Activated gamma-delta T cell treated with anti-CD3 and anti-CD28 coated beads, Interleukin-2, amount 50 U/mL, for 16 hours (primary cell): ENCODE measurements at regions not wholly inside any gene's neighbourhood (a gene's known extent, or its start where the extent isn't known, plus 50 kb on each side); places are given as distances from the start of the nearest gene placed in this dataset.
"Not testable (repeated sequence)": the region's sequence is repeated elsewhere in the genome, so short reads cannot be mapped to it uniquely, and the experiment has no call there.

ENCODE experiments used
- DNase-seq: peaks from one replicate; pipeline ENCODE4 v3.0.0-alpha.2; 2020; ENCODE audit warnings: low read depth

DNA sequence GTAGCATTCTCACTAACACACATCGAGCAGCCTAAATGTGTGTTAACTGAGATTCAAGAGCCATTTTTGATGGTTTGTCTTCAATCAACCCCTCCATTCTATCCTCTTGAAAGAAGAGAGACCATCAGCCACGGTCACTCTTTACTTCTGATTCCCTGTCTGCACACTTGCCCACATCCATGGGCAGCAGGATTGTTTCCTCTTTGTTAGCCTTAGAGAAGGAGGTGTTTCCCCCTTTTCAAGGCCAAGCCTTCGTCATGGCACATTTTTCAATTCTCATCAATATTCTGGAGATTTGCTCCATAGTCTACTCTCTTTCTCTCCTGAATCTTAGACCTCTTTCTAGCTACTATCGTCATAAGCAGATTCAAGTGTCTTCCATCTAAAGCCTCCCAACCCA, 522.4 kb upstream of the NAALADL2 start:
- DNase-seq, result no peak

- DNase-seq, result no peak
Measured at GRCh38 chr3:174337227-174337626, 521.9 kb upstream of the NAALADL2 start.

- DNase-seq, result no peak
Measured at GRCh38 chr3:174340624-174341587, 518.2 kb upstream of the NAALADL2 start.

DNA sequence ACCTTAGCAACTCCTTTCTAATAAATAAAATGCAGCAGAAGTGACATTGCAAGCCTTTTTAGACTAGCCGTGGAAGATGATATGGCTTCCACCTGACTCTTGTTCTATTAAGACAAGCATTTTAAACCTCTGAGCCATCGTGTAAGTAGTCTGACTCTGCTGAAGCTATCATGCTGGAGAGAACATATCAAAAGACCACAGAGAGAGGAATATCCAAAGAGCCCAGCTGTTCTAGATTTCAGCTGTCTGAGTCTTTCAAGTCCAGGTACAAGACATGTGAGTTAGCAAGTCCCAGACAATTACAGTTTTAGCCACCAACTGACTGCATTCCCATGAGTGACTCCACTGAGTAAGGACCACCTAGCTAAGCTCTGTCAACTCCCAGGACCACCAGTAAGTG, 517.0 kb upstream of the NAALADL2 start:
- DNase-seq, result no peak

DNA sequence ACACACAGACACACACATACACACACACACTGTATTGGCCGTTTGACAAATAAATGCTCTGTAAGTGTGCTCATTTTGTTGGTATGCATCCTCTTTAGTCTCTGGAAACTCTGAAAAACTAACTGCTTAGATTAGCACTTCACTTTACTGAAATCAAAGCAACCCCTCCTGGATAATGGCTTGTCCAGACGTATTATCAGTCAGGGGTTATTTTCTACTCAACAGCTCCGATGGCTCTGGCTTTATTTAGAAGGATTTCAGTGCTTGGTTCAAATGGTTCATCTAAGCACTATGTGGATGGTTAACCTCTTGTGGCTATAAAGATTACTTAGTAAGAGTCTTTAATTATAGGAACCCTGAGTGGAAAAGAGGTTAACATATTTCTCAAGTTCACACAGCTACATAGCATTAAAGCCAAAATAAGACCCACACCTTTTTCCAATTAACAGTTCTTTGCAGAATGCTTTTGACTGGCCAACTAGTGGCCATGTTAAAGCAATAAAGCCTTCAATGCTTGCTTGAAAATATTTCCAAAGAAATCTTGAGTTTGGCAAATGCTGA, 516.1 kb upstream of the NAALADL2 start:
- no peak for DNase-seq

GRCh38 chr3:174346141-174346540, 513.0 kb upstream of the NAALADL2 start:
- no peak for DNase-seq

- no peak for DNase-seq
Measured at GRCh38 chr3:174346571-174346970, 512.6 kb upstream of the NAALADL2 start.

- DNase-seq, result no peak
Measured at GRCh38 chr3:174347474-174348138, 511.5 kb upstream of the NAALADL2 start.

DNA sequence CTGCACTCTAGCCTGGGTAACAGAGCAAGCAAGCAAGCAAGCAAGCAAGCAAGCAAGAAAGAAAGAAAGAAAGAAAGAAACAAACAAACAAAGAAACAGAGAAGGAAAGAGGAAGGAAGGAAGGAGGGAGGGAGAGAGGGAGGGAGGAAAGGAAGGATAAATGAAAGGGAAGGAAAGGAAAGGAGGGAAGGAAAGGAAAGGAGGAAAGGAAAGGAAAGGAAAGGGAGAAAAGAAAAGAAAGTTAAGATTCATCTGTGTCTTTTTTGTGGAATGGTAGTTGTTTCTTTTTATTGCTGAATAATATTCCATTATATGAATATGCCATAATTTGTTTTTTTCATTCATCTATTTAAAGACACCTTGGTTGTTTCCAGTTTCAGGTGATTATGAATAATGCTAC, 506.9 kb upstream of the NAALADL2 start:
- no peak for DNase-seq

DNA sequence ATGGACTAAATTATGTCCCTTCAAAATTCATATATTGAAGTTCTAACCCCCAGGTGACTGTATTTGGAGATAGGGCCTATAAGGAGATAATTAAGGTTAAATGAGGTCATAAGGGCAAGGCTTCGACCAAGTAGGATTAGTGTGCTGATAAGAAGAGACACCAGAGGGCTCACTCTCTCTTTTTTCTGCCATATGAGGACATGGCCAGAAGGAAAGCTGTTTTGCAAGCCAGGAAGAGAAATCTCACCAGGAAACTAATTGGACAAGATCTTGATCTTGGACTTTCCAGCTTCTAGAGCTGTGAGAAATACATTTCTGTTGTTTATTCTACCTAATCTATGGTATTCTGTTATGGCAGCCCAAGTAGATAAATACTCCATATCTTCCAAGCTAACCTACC, 503.6 kb upstream of the NAALADL2 start:
- DNase-seq, result no peak

DNA sequence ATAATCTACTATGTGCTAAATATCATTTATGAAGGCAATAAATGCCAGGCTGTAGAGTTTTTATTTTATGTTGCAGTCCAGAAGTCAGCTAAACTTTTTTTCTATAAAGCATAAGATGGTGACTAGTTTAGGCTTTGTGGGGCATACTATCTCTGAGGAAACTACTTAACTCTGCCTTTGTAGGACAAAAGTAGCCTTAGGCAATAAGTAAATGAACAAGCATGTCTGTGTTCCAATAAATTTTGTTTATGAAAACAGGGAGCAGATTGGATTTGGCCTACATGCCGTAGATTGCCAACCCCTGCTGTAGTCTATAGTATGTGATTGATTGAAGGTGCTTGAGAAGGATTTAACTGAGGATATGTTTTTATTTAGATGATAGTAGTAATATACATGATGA, 502.5 kb upstream of the NAALADL2 start:
- no peak for DNase-seq

- no peak for DNase-seq
Measured at GRCh38 chr3:174358252-174358651, 500.9 kb upstream of the NAALADL2 start.

DNA sequence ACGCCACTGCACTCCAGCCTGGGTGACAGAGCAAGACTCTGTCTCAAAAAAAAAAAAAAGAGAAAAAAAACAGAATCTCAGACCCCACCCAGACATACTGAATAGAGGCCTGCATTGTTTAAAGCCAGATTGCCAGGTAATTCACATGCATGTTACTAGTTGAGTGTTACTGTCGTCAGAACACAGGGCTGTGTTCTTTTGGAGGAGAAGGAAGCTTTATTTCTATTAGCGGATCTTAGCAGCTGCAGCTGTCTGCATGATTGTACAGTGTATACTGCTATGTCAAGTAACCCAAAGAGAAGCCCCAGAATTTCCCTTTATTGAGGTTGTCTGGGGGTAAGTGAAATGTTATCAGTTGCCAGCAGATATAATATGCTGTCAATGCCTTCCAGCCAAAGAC, 496.6 kb upstream of the NAALADL2 start:
- no peak for DNase-seq

GRCh38 chr3:174363256-174363655, 495.9 kb upstream of the NAALADL2 start:
- no peak for DNase-seq

DNA sequence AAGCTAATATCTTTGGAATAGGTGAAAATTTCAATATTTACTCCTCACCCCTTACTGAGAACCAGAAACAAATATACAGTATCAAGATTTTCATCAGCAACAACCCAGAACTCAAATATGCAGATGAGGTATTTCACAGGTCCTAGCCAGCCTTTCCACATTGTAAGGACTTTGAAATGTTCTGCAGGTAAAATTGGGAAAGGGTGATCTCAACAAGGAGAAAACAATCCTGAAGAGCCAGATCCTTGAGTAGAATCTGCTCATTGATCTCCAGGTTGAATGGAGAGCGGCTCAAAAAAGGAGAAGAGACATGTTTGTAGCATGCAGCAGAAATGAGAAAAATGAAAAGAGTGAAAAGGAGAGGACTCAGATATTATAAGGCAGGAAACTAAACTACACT, 493.3 kb upstream of the NAALADL2 start:
- no peak for DNase-seq

- DNase-seq, result not testable (repeated sequence)
Measured at GRCh38 chr3:174366904-174367303, 492.2 kb upstream of the NAALADL2 start.

- DNase-seq, result no peak
Measured at GRCh38 chr3:174376346-174376745, 482.8 kb upstream of the NAALADL2 start.

- DNase-seq, result no peak
Measured at GRCh38 chr3:174377096-174377495, 482.0 kb upstream of the NAALADL2 start.

DNA sequence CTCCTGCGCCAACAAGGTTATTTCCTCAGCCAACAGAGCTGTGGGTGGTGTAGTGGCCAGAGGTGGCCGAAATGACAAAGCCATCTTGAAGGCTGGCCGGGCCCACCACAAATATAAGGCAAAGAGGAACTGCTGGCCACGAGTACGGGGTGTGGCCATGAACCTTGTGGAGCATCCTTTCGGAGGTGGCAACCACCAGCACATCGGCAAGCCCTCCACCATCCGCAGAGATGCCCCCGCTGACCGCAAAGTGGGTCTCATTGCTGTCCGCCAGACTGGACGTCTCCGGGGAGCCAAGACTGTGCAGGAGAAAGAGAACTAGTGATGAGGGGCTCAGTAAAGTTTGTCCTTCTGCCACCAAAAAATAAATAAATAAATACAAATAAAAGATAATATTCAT, 481.4 kb upstream of the NAALADL2 start:
- DNase-seq, result no peak

DNA sequence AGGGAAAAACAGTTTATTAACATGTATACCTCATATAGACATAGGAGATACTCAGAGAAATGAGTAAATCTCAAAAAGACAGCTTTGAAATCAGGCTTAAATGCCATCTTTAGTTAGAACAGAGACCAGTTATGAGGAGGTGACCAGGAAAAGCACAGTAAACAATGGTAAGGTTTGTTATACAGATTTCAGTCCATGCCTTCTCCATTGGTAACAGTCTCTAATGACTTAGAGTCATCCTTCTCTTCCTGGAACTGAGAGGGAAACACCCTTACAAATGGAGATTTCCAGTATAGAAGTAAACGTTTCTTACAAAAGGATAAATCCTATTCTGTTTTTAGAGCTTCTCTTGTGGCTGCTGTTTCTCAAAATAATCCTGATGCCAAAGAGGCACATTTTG, 476.3 kb upstream of the NAALADL2 start:
- DNase-seq, result no peak

DNA sequence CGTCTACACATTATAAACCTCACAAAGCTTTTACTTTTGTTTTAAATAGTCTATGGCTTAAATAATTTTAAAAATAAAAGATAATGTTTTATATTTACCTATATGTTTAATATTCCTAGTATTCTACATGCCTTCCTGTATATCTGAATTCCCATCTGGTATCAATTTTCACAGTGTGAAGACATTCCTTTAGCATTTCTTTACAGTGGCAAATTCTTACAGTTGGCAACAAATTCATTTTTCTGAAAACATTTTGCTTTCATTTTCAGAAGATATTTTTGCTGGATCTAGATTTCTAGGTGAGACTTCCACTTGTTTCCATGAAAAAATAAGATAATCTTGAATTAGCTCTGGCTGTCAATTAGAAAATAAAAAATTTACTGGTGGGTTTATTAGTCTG, 471.4 kb upstream of the NAALADL2 start:
- DNase-seq, result no peak

GRCh38 chr3:174397848-174398247, 461.3 kb upstream of the NAALADL2 start:
- no peak for DNase-seq

DNA sequence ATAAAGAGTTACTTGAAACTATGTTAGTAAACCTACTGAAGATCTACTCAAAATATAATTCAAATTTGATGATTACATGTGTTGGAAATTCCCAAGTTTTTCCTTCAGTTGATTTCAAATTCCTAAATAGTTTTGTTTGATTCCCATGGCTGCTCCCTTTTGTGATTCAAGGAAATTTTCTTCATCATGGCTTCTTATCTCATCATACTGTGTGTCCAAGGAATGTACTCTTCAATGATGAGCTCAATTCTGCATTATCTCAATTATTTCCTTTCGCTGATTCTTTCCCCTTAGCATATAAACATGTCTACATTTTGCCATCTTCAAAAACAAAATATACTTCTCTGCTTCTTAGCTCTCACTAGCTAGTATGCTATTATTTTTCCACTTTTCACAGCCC, 460.4 kb upstream of the NAALADL2 start:
- DNase-seq, result no peak
